Stomach (tissue), 8 donors: ENCODE measurements at regions not wholly inside any gene's neighbourhood (a gene's known extent, or its start where the extent isn't known, plus 50 kb on each side); places are given as distances from the start of the nearest gene placed in this dataset.

Source experiments
- DNase-seq, 2 donors: peaks; one replicate each; pipeline versions ENCODE4 v3.0.0 to v3.0.0-alpha.2; 2013 to 2019
- H3K27ac ChIP-seq, 5 donors: fragments of 200-600 bp in 4 of 5; sonication (generic) in 4 of 5; one replicate each; pipeline ENCODE4 v1.5.1; 2013 to 2019; ENCODE audit warnings: mild to moderate bottlenecking in 1 of 5, moderate library complexity in 1 of 5
- H3K27me3 ChIP-seq, 3 donors: fragments of 200-600 bp; sonication (generic); one replicate each; pipeline ENCODE4 v1.5.1; 2017 to 2019; ENCODE audit warnings: mixed run types in 1 of 3
- H3K36me3 ChIP-seq, 4 donors: fragments of 200-600 bp; sonication (generic); 1 replicate in 3 of 4; 2 replicates in 1 of 4; pipeline ENCODE4 v1.5.1; 2016 to 2019
- H3K4me1 ChIP-seq, 4 donors: fragments of 200-600 bp; sonication (generic); one replicate each; pipeline ENCODE4 v1.5.1; 2016 to 2019
- H3K4me3 ChIP-seq, 4 donors: fragments of 200-600 bp; sonication (generic) in 3 of 4; one replicate each; pipeline ENCODE4 v1.5.1; 2016 to 2019; ENCODE audit warnings: mild to moderate bottlenecking in 1 of 4
- H3K9me3 ChIP-seq, 4 donors: fragments of 200-600 bp; sonication (generic); one replicate each; pipeline ENCODE4 v1.5.1; 2016 to 2019
- EP300 ChIP-seq: sonication (generic); formaldehyde crosslinking; IDR thresholded peaks from one replicate; pipeline ENCODE4 v1.6.1; 2017; ENCODE audit warnings: antibody characterized with exemption
- POLR2A ChIP-seq, 4 donors: fragments of 450-650 bp; IDR thresholded peaks; one replicate each; pipeline ENCODE4 v1.6.1; 2016; ENCODE audit warnings: antibody characterized with exemption in 4 of 4, control low read depth in 2 of 4, mild to moderate bottlenecking in 1 of 4, moderate library complexity in 1 of 4
- POLR2AphosphoS5 ChIP-seq, 3 donors: sonication (generic); formaldehyde crosslinking; IDR thresholded peaks; one replicate each; pipeline ENCODE4 v1.6.1; 2016; ENCODE audit warnings: antibody characterized with exemption in 3 of 3
- WGBS, 5 donors: extraction: QIAGEN DNeasy Blood & Tissue Kit in 3 of 5; methylation state at CpG; one replicate each; pipeline versions ENCODE4 v1.1.5 to v1.1.7; 2013 to 2018; 5-methylcytosine and 5-hydroxymethylcytosine counted together
- intact Hi-C: fragments of 100-400 bp; cut with DNase I; formaldehyde crosslinking; loops from one replicate; pipeline ENCODE4 v1.15.1; 2023; ENCODE audit warnings: low total_unique reads
- TF ChIP-seq, protein P1 (sequence below), 7 experiments: fragments of 450-650 bp in 4 of 7; fragments of 200-600 bp in 3 of 7; sonication (generic) in 3 of 7; IDR thresholded peaks; one replicate each; pipeline ENCODE4 v1.5.1; 2016 to 2019; ENCODE audit warnings: antibody characterized with exemption in 7 of 7, control low read depth in 2 of 7, mild to moderate bottlenecking in 1 of 7
- donor health status: healthy with polysubstance abuse.
- donor health status: Bipolar disorder and iron deficiency.
- donor health status: healthy.

DNA sequence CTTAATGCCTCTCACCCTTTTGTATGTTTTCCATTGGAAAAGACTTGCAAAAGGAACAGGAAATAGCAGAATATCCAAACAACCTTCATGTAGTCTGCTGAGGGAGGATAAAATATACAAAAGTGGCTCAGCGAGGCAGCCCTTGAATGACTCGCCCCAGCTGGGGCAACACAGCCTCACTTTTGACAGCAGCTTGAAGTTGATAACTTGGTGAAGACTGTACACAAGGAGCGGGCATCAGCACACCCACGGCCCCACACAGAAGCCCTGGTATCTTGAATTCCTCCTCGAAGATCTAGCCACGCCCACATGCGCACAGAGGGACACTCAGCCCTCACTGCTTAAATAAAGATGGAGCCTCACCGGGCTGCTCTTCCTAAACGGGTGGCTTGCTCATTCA is 161.0 kb downstream of the IRS1 start:
- no peak for DNase-seq
- Histone ChIP-seq H3K4me1 (peaks cover 0 to 4% (median 0%) of the 10 kb centered on the region in 4 donors), H3K36me3 (no peaks in the 10 kb centered on the region), H3K4me3 (no peak overlapping the region), H3K27me3 (no peaks in the 10 kb centered on the region), H3K9me3 (peaks cover 0 to 12% (median 3%) of the 10 kb centered on the region in 4 donors), H3K27ac (no peak overlapping the region)
- intact Hi-C loops, result no loop called here
- WGBS, 5 donors, result 46 to 62% (median 51%) methylated on average over 9 of the region's 9 CpGs
- TF ChIP-seq EP300 (no peak), POLR2AphosphoS5 (IDR thresholded peaks at IDR 0.05) (no peak)
- TF ChIP-seq, protein P1, sequence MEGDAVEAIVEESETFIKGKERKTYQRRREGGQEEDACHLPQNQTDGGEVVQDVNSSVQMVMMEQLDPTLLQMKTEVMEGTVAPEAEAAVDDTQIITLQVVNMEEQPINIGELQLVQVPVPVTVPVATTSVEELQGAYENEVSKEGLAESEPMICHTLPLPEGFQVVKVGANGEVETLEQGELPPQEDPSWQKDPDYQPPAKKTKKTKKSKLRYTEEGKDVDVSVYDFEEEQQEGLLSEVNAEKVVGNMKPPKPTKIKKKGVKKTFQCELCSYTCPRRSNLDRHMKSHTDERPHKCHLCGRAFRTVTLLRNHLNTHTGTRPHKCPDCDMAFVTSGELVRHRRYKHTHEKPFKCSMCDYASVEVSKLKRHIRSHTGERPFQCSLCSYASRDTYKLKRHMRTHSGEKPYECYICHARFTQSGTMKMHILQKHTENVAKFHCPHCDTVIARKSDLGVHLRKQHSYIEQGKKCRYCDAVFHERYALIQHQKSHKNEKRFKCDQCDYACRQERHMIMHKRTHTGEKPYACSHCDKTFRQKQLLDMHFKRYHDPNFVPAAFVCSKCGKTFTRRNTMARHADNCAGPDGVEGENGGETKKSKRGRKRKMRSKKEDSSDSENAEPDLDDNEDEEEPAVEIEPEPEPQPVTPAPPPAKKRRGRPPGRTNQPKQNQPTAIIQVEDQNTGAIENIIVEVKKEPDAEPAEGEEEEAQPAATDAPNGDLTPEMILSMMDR (IDR thresholded peaks at IDR 0.05), result no peak

DNA sequence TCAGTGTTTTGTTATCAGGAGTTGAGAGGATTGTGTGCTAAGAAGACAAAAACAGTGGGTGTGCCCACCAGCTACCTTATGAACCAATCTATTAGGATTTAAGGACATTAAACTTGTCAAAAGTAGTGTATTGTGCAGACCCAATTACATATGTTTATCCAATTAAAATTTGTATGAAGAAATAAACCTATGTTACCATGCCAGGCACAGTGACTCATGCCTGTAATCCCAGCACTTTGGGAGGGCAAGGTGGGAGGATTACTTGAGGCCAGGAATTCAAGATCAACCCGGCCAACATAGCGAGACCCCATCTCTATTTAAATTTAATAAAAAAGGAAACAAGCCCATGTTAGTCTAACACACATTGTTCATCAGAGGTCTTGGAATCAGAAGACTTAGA is 162.2 kb downstream of the IRS1 start:
- intact Hi-C loops, result no loop called here
- peaks cover 0 to 4% (median 0%) of the 10 kb centered on the region in 4 donors for H3K4me1 ChIP-seq
- TF ChIP-seq EP300 (no peak), POLR2A (IDR thresholded peaks at IDR 0.05) (no peak), POLR2AphosphoS5 (IDR thresholded peaks at IDR 0.05) (no peak)
- TF ChIP-seq, protein P1 (IDR thresholded peaks at IDR 0.05), result no peak
- no peaks in the 10 kb centered on the region for H3K27me3 ChIP-seq
- 86 to 94% (median 92%) methylated on average over 2 of the region's 2 CpGs for WGBS, 5 donors
- no peak for DNase-seq
- peaks cover 0 to 12% (median 3%) of the 10 kb centered on the region in 4 donors for H3K9me3 ChIP-seq
- H3K36me3 ChIP-seq, result no peaks in the 10 kb centered on the region
- H3K4me3 ChIP-seq, result no peak overlapping the region
- no peak overlapping the region for H3K27ac ChIP-seq

DNA sequence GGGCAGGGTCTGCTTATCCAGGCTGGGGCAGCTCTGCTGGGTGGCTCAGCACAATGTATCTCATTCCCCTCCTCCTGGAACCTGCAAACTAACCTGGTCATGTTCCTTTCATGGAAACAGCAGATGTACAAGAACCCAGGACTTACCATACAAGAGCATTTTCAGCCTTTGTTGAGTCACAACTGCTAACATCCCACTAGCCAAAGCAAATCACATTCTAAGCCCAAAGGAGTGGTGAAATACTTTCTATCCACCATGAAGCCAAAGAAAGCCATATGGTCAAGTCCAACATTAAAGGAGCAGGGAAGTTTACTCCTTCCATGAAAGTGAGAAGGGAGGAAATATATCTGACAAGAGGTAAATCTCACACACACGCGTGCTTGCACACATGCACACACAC is 163.0 kb downstream of the IRS1 start:
- H3K27me3 ChIP-seq, result no peaks in the 10 kb centered on the region
- 97 to 99% (median 98%) methylated on average over 2 of the region's 2 CpGs for WGBS, 5 donors
- intact Hi-C loops, result no loop called here
- H3K27ac ChIP-seq, result no peak overlapping the region
- H3K36me3 ChIP-seq, result no peaks in the 10 kb centered on the region
- no peak for DNase-seq
- peaks cover 0 to 12% (median 3%) of the 10 kb centered on the region in 4 donors for H3K9me3 ChIP-seq
- H3K4me1 ChIP-seq, result peaks cover 0 to 5% (median 0%) of the 10 kb centered on the region in 4 donors
- TF ChIP-seq POLR2A (IDR thresholded peaks at IDR 0.05) (no peak), EP300 (no peak), POLR2AphosphoS5 (IDR thresholded peaks at IDR 0.05) (no peak)
- TF ChIP-seq, protein P1 (IDR thresholded peaks at IDR 0.05), result no peak
- no peak overlapping the region for H3K4me3 ChIP-seq

DNA sequence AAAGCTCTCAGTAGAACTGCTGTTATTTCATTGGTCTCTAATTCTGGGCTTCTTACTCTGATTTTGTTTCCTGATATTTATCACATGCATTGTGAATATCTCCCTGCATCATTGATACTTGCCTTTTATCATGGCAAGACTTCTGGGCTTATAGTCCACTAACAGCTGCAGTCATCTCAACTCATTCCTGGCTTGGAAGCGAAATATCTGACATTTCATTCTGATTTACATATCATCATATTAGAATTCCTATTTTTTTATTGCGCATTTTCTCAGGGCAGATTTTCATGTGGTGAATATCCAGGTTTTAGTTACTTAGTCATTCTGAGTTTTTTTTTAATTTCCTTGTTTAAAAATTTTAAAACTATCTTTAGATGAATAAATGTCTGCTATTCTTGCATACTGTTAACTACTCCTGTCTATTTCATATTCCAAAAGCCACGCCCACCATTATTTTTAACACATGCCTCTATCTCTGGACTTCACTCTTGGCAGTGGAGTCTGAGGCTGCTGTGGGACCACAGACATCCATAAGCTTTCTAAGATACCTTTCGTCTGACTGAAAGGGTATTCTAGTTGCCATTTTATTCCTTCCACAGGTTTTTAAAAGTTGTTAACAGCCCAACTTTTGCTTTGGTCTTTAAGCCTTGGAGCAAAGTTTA is 164.5 kb downstream of the IRS1 start:
- WGBS, 5 donors, result 86 to 94% (median 92%) methylated on average over 4 of the region's 4 CpGs
- Histone ChIP-seq H3K27ac (no peak overlapping the region), H3K9me3 (peaks cover 0 to 2% (median 0%) of the 10 kb centered on the region in 4 donors), H3K36me3 (no peaks in the 10 kb centered on the region), H3K4me3 (no peak overlapping the region), H3K27me3 (no peaks in the 10 kb centered on the region), H3K4me1 (peaks cover 0 to 10% (median 2%) of the 10 kb centered on the region in 4 donors)
- TF ChIP-seq, protein P1 (IDR thresholded peaks at IDR 0.05), result no peak
- intact Hi-C loops, result no loop called here
- no peak for DNase-seq
